ENCODE measurements at regions not wholly inside any gene's neighbourhood (a gene's known extent, or its start where the extent isn't known, plus 50 kb on each side); places are given as distances from the start of the nearest gene placed in this dataset.
"Not testable (repeated sequence)": the region's sequence is repeated elsewhere in the genome, so short reads cannot be mapped to it uniquely, and the experiment has no call there.

GRCh38 chr11:29061452-29061851, 953.3 kb downstream of the METTL15 start:
- ATAC-seq (replicated peaks in 1 of 4) (no peak), DNase-seq (no peak)
- H3K4me3 ChIP-seq (ENCODE audit: control insufficient read depth in 1 of 2, extremely low read depth in 1 of 2, low read length in 1 of 2): no peak overlapping the region
- H3K27ac Mint-ChIP-seq: no peak overlapping the region
- H3K27me3 ChIP-seq (replicated peaks in 1 of 2; ENCODE audit: control insufficient read depth in 2 of 2, extremely low read depth in 1 of 2, insufficient read depth in 2 of 2, low read length in 1 of 2): no peaks in the 10 kb centered on the region
- H3K4me1 ChIP-seq (ENCODE audit: control insufficient read depth in 1 of 2, extremely low read depth in 1 of 2, insufficient read depth in 2 of 2, low read length in 2 of 2): no peaks in the 10 kb centered on the region
- ChIA-PET POLR2A (no interaction called here), CTCF (no interaction called here)
- H3K4me1 Mint-ChIP-seq: no peaks in the 10 kb centered on the region
- no peak overlapping the region for H3K27ac ChIP-seq (ENCODE audit: low read length)
- no peaks in the 10 kb centered on the region for H3K36me3 Mint-ChIP-seq
- H3K9me3 Mint-ChIP-seq: peaks cover 0 to 20% (median 19%) of the 10 kb centered on the region in 3 donors
- H3K9me3 ChIP-seq: no peaks in the 10 kb centered on the region
- no peaks in the 10 kb centered on the region for H3K36me3 ChIP-seq (ENCODE audit: control insufficient read depth in 2 of 2, extremely low read depth in 1 of 2, insufficient read depth in 1 of 2, low read length in 1 of 2)
- H3K4me3 Mint-ChIP-seq: no peak overlapping the region
- no peaks in the 10 kb centered on the region for H3K27me3 Mint-ChIP-seq

GRCh38 chr11:29056487-29056886, 948.3 kb downstream of the METTL15 start:
- H3K27ac ChIP-seq (ENCODE audit: low read length); H3K9me3 ChIP-seq; H3K27ac Mint-ChIP-seq; H3K27me3 Mint-ChIP-seq; POLR2A ChIA-PET; H3K4me1 Mint-ChIP-seq; H3K4me1 ChIP-seq (ENCODE audit: control insufficient read depth in 1 of 2, extremely low read depth in 1 of 2, insufficient read depth in 2 of 2, low read length in 2 of 2); H3K36me3 ChIP-seq (ENCODE audit: control insufficient read depth in 2 of 2, extremely low read depth in 1 of 2, insufficient read depth in 1 of 2, low read length in 1 of 2); H3K27me3 ChIP-seq (replicated peaks in 1 of 2; ENCODE audit: control insufficient read depth in 2 of 2, extremely low read depth in 1 of 2, insufficient read depth in 2 of 2, low read length in 1 of 2); CTCF ChIA-PET; H3K4me3 Mint-ChIP-seq; ATAC-seq (replicated peaks in 1 of 4); DNase-seq; H3K36me3 Mint-ChIP-seq; H3K4me3 ChIP-seq (ENCODE audit: control insufficient read depth in 1 of 2, extremely low read depth in 1 of 2, low read length in 1 of 2): not testable (repeated sequence)
- WGBS (ENCODE audit: insufficient coverage): 100% methylated on average over 1 of the region's 2 CpGs
- H3K9me3 Mint-ChIP-seq: peaks cover 8 to 43% (median 28%) of the 10 kb centered on the region in 3 donors

GRCh38 chr11:29051935-29052334, 943.7 kb downstream of the METTL15 start:
- Mint-ChIP-seq H3K4me3 (no peak overlapping the region), H3K36me3 (no peaks in the 10 kb centered on the region), H3K9me3 (peaks cover 17 to 37% (median 20%) of the 10 kb centered on the region in 3 donors), H3K4me1 (no peaks in the 10 kb centered on the region), H3K27ac (no peak overlapping the region), H3K27me3 (no peaks in the 10 kb centered on the region)
- Histone ChIP-seq H3K27ac (ENCODE audit: low read length) (no peak overlapping the region), H3K9me3 (no peaks in the 10 kb centered on the region), H3K36me3 (ENCODE audit: control insufficient read depth in 2 of 2, extremely low read depth in 1 of 2, insufficient read depth in 1 of 2, low read length in 1 of 2) (no peaks in the 10 kb centered on the region), H3K4me1 (ENCODE audit: control insufficient read depth in 1 of 2, extremely low read depth in 1 of 2, insufficient read depth in 2 of 2, low read length in 2 of 2) (no peaks in the 10 kb centered on the region), H3K4me3 (ENCODE audit: control insufficient read depth in 1 of 2, extremely low read depth in 1 of 2, low read length in 1 of 2) (no peak overlapping the region), H3K27me3 (replicated peaks in 1 of 2; ENCODE audit: control insufficient read depth in 2 of 2, extremely low read depth in 1 of 2, insufficient read depth in 2 of 2, low read length in 1 of 2) (no peaks in the 10 kb centered on the region)
- DNase-seq: no peak
- POLR2A ChIA-PET: no interaction called here
- CTCF ChIA-PET: no interaction called here
- WGBS (ENCODE audit: insufficient coverage): 80% methylated on average over 1 of the region's 1 CpG
- ATAC-seq (replicated peaks in 1 of 4): no peak

GRCh38 chr11:29050962-29051361, 942.8 kb downstream of the METTL15 start:
- peaks cover 17 to 35% (median 17%) of the 10 kb centered on the region in 3 donors for H3K9me3 Mint-ChIP-seq
- H3K27me3 Mint-ChIP-seq; H3K4me3 ChIP-seq (ENCODE audit: control insufficient read depth in 1 of 2, extremely low read depth in 1 of 2, low read length in 1 of 2); H3K9me3 ChIP-seq; H3K27me3 ChIP-seq (replicated peaks in 1 of 2; ENCODE audit: control insufficient read depth in 2 of 2, extremely low read depth in 1 of 2, insufficient read depth in 2 of 2, low read length in 1 of 2); H3K36me3 ChIP-seq (ENCODE audit: control insufficient read depth in 2 of 2, extremely low read depth in 1 of 2, insufficient read depth in 1 of 2, low read length in 1 of 2); POLR2A ChIA-PET; DNase-seq; H3K4me3 Mint-ChIP-seq; ATAC-seq (replicated peaks in 1 of 4); H3K4me1 ChIP-seq (ENCODE audit: control insufficient read depth in 1 of 2, extremely low read depth in 1 of 2, insufficient read depth in 2 of 2, low read length in 2 of 2); H3K27ac Mint-ChIP-seq; H3K4me1 Mint-ChIP-seq; H3K27ac ChIP-seq (ENCODE audit: low read length); CTCF ChIA-PET; H3K36me3 Mint-ChIP-seq: not testable (repeated sequence)
- WGBS (ENCODE audit: insufficient coverage): 83% methylated on average over 10 of the region's 11 CpGs

- Mint-ChIP-seq H3K9me3 (peaks cover 15 to 32% (median 24%) of the 10 kb centered on the region in 3 donors), H3K4me3 (no peak overlapping the region), H3K27ac (no peak overlapping the region), H3K27me3 (no peaks in the 10 kb centered on the region), H3K36me3 (no peaks in the 10 kb centered on the region), H3K4me1 (no peaks in the 10 kb centered on the region)
- no peaks in the 10 kb centered on the region for H3K9me3 ChIP-seq
- ATAC-seq (replicated peaks in 1 of 4) (no peak), DNase-seq (no peak)
- no peaks in the 10 kb centered on the region for H3K36me3 ChIP-seq (ENCODE audit: control insufficient read depth in 2 of 2, extremely low read depth in 1 of 2, insufficient read depth in 1 of 2, low read length in 1 of 2)
- no peak overlapping the region for H3K27ac ChIP-seq (ENCODE audit: low read length)
- no peaks in the 10 kb centered on the region for H3K4me1 ChIP-seq (ENCODE audit: control insufficient read depth in 1 of 2, extremely low read depth in 1 of 2, insufficient read depth in 2 of 2, low read length in 2 of 2)
- no peak overlapping the region for H3K4me3 ChIP-seq (ENCODE audit: control insufficient read depth in 1 of 2, extremely low read depth in 1 of 2, low read length in 1 of 2)
- ChIA-PET CTCF (no interaction called here), POLR2A (no interaction called here)
- no peaks in the 10 kb centered on the region for H3K27me3 ChIP-seq (replicated peaks in 1 of 2; ENCODE audit: control insufficient read depth in 2 of 2, extremely low read depth in 1 of 2, insufficient read depth in 2 of 2, low read length in 1 of 2)
Observed at GRCh38 chr11:29040489-29040888, 932.3 kb downstream of the METTL15 start.

- DNase-seq: no peak
- no peaks in the 10 kb centered on the region for H3K36me3 Mint-ChIP-seq
- no peaks in the 10 kb centered on the region for H3K9me3 ChIP-seq
- WGBS (ENCODE audit: insufficient coverage): no CpG with 5 or more reads among the region's 2 CpGs
- ChIA-PET CTCF (no interaction called here), POLR2A (no interaction called here)
- H3K27me3 ChIP-seq (replicated peaks in 1 of 2; ENCODE audit: control insufficient read depth in 2 of 2, extremely low read depth in 1 of 2, insufficient read depth in 2 of 2, low read length in 1 of 2): no peaks in the 10 kb centered on the region
- no peaks in the 10 kb centered on the region for H3K4me1 Mint-ChIP-seq
- H3K9me3 Mint-ChIP-seq: peaks cover 12 to 39% (median 15%) of the 10 kb centered on the region in 3 donors
- no peak overlapping the region for H3K27ac Mint-ChIP-seq
- H3K4me1 ChIP-seq (ENCODE audit: control insufficient read depth in 1 of 2, extremely low read depth in 1 of 2, insufficient read depth in 2 of 2, low read length in 2 of 2): no peaks in the 10 kb centered on the region
- H3K27me3 Mint-ChIP-seq: no peaks in the 10 kb centered on the region
- no peaks in the 10 kb centered on the region for H3K36me3 ChIP-seq (ENCODE audit: control insufficient read depth in 2 of 2, extremely low read depth in 1 of 2, insufficient read depth in 1 of 2, low read length in 1 of 2)
- ATAC-seq (replicated peaks in 1 of 4): no peak
- H3K27ac ChIP-seq (ENCODE audit: low read length): no peak overlapping the region
- no peak overlapping the region for H3K4me3 ChIP-seq (ENCODE audit: control insufficient read depth in 1 of 2, extremely low read depth in 1 of 2, low read length in 1 of 2)
- no peak overlapping the region for H3K4me3 Mint-ChIP-seq
Observed at GRCh38 chr11:29032384-29033149, 924.4 kb downstream of the METTL15 start.

- ChIA-PET CTCF (interaction anchor here in 1 of 2 donors (0.6 kb wide), 1 partner anchor 419 kb away, joined by 3 read pairs; no protein-coding TSS in a partner anchor), POLR2A (no interaction called here)
- DNase-seq (no peak), ATAC-seq (replicated peaks in 1 of 4) (no peak)
- no peaks in the 10 kb centered on the region for H3K27me3 ChIP-seq (replicated peaks in 1 of 2; ENCODE audit: control insufficient read depth in 2 of 2, extremely low read depth in 1 of 2, insufficient read depth in 2 of 2, low read length in 1 of 2)
- no peaks in the 10 kb centered on the region for H3K9me3 ChIP-seq
- H3K27ac ChIP-seq (ENCODE audit: low read length): no peak overlapping the region
- Mint-ChIP-seq H3K27me3 (no peaks in the 10 kb centered on the region), H3K27ac (no peak overlapping the region), H3K4me1 (no peaks in the 10 kb centered on the region), H3K4me3 (no peak overlapping the region), H3K36me3 (no peaks in the 10 kb centered on the region), H3K9me3 (peaks cover 15 to 44% (median 17%) of the 10 kb centered on the region in 3 donors)
- no peak overlapping the region for H3K4me3 ChIP-seq (ENCODE audit: control insufficient read depth in 1 of 2, extremely low read depth in 1 of 2, low read length in 1 of 2)
- no peaks in the 10 kb centered on the region for H3K4me1 ChIP-seq (ENCODE audit: control insufficient read depth in 1 of 2, extremely low read depth in 1 of 2, insufficient read depth in 2 of 2, low read length in 2 of 2)
- no peaks in the 10 kb centered on the region for H3K36me3 ChIP-seq (ENCODE audit: control insufficient read depth in 2 of 2, extremely low read depth in 1 of 2, insufficient read depth in 1 of 2, low read length in 1 of 2)
- no CpG with 5 or more reads among the region's 2 CpGs for WGBS (ENCODE audit: insufficient coverage)
Observed at GRCh38 chr11:29029452-29029851, 921.3 kb downstream of the METTL15 start.
